ENCODE measurements at regions not wholly inside any gene's neighbourhood (a gene's known extent, or its start where the extent isn't known, plus 50 kb on each side); places are given as distances from the start of the nearest gene placed in this dataset.

GRCh38 chr4:136458326-136458725 is 1074.0 kb downstream of the PCDH18 start:
- no peak overlapping the region for H3K27ac ChIP-seq
- TF ChIP-seq CTCF (IDR thresholded peaks at IDR 0.05): no peak
- DNase-seq: no peak

GRCh38 chr4:136457577-136457976 is 1074.7 kb downstream of the PCDH18 start:
- TF ChIP-seq CTCF (IDR thresholded peaks at IDR 0.05): no peak
- H3K27me3 ChIP-seq: no peaks in the 10 kb centered on the region
- H3K9ac ChIP-seq (ENCODE audit: low read depth in 2 of 2, low read length in 2 of 2): no peak overlapping the region
- H3K4me1 ChIP-seq: no peaks in the 10 kb centered on the region
- no peak overlapping the region for H3K4me3 ChIP-seq
- H3K36me3 ChIP-seq: no peaks in the 10 kb centered on the region
- no peak overlapping the region for H3K27ac ChIP-seq
- intact Hi-C loops (cut with DNase I): no loop called here
- no peak for DNase-seq
- no peaks in the 10 kb centered on the region for H3K9me3 ChIP-seq

More at GRCh38 chr4:136458326-136458725, 1074.0 kb downstream of the PCDH18 start:
- Histone ChIP-seq H3K9ac (ENCODE audit: low read depth in 2 of 2, low read length in 2 of 2) (no peak overlapping the region), H3K27me3 (no peaks in the 10 kb centered on the region), H3K36me3 (no peaks in the 10 kb centered on the region), H3K4me1 (no peaks in the 10 kb centered on the region), H3K4me3 (no peak overlapping the region), H3K9me3 (no peaks in the 10 kb centered on the region)
- intact Hi-C loops (cut with DNase I): no loop called here

GRCh38 chr4:136457004-136457403 is 1075.3 kb downstream of the PCDH18 start:
- Histone ChIP-seq H3K4me1 (no peaks in the 10 kb centered on the region), H3K9me3 (no peaks in the 10 kb centered on the region), H3K36me3 (no peaks in the 10 kb centered on the region), H3K4me3 (no peak overlapping the region), H3K27me3 (no peaks in the 10 kb centered on the region), H3K9ac (ENCODE audit: low read depth in 2 of 2, low read length in 2 of 2) (no peak overlapping the region), H3K27ac (no peak overlapping the region)
- DNase-seq: no peak
- no peak for TF ChIP-seq CTCF (IDR thresholded peaks at IDR 0.05)
- intact Hi-C loops (cut with DNase I): no loop called here

- Histone ChIP-seq H3K4me1 (no peaks in the 10 kb centered on the region), H3K27me3 (no peaks in the 10 kb centered on the region), H3K36me3 (no peaks in the 10 kb centered on the region), H3K4me3 (no peak overlapping the region), H3K27ac (no peak overlapping the region), H3K9ac (ENCODE audit: low read depth in 2 of 2, low read length in 2 of 2) (no peak overlapping the region), H3K9me3 (no peaks in the 10 kb centered on the region)
- intact Hi-C loops (cut with DNase I): no loop called here
- no peak for DNase-seq
- TF ChIP-seq CTCF (IDR thresholded peaks at IDR 0.05): no peak
These were observed 1089.3 kb downstream of the PCDH18 start for GRCh38 chr4:136443006-136443405.

- no peaks in the 10 kb centered on the region for H3K9me3 ChIP-seq
- no peaks in the 10 kb centered on the region for H3K36me3 ChIP-seq
- H3K27ac ChIP-seq: no peak overlapping the region
- H3K9ac ChIP-seq (ENCODE audit: low read depth in 2 of 2, low read length in 2 of 2): no peak overlapping the region
- H3K27me3 ChIP-seq: no peaks in the 10 kb centered on the region
- no peak overlapping the region for H3K4me3 ChIP-seq
- intact Hi-C loops (cut with DNase I): no loop called here
- TF ChIP-seq CTCF (IDR thresholded peaks at IDR 0.05): no peak
- H3K4me1 ChIP-seq: no peaks in the 10 kb centered on the region
- DNase-seq: no peak
These were observed 1089.8 kb downstream of the PCDH18 start for GRCh38 chr4:136442447-136442846.

Data from colonic mucosa (tissue), 4 donors.